Stimulated activated CD8-positive, alpha-beta memory T cell treated with anti-CD3 and anti-CD28 coated beads, Interleukin-4, amount 100 ng/mL, for 4 hours (primary cell): ENCODE measurements at regions not wholly inside any gene's neighbourhood (a gene's known extent, or its start where the extent isn't known, plus 50 kb on each side); places are given as distances from the start of the nearest gene placed in this dataset.

ENCODE experiments used
- DNase-seq, 2 donors: peaks; one replicate each; pipeline ENCODE4 v3.0.0-alpha.2; 2020; ENCODE audit warnings: low read depth in 2 of 2, low spot score in 1 of 2

DNA sequence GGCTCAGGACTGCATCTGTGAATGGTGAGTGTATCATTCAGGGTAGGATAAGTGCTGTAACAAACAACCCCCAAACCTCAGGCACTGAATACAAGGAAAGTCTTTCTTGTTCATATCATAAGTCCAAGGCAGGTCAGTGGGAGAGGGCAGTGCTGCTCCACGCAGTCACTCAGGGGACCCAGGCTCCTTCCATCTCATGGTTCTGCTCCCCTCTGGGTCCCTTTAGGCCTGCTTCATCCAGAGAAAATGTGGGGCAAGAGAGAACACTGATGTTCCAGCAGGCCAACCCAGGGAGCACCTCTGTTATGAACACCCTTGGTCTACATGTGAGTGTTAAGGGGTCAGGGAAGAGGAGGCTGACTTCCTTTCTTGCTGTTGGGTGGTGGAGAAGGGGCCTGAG lies 187.8 kb downstream of the CHST1 start:
- DNase-seq: no peak

DNA sequence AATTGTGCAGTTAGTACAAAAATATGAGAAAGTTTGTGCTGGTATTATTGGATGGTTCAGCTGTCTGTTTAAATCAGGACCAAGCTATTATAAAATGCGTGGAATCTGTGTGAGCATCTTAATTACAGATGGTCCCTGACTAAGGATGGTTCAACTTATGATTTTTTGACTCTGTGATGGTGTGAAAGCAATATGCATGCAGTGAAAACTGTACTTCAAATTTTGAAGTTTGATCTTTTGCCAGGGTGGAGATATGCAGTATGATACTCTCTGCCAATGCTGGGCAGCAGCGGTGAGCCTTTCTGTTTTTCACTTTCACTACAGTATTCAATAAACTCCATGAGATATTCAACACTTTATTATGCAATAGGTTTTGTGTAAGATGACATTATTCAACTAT lies 189.3 kb downstream of the CHST1 start:
- DNase-seq: no peak

DNA sequence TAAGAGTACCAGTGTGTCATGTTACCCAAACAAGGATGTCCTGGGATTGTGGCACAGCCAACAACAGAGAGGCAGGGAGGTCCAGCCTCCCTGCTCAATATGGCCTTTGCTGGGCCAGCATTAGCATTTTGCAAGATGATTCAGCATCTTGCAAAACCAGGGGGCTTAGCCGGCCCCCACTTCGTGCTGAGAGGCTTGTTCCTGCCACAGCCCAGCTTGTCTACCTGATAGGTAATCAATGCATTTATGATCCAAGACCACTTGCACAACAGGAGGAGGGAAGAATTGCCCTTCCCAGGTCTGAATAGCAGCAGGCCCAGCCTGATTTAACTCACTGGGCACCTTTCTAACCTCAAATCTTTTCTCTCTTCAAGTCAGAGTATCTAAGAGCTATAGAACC lies 189.0 kb upstream of the SYT13 start:
- no peak for DNase-seq

DNA sequence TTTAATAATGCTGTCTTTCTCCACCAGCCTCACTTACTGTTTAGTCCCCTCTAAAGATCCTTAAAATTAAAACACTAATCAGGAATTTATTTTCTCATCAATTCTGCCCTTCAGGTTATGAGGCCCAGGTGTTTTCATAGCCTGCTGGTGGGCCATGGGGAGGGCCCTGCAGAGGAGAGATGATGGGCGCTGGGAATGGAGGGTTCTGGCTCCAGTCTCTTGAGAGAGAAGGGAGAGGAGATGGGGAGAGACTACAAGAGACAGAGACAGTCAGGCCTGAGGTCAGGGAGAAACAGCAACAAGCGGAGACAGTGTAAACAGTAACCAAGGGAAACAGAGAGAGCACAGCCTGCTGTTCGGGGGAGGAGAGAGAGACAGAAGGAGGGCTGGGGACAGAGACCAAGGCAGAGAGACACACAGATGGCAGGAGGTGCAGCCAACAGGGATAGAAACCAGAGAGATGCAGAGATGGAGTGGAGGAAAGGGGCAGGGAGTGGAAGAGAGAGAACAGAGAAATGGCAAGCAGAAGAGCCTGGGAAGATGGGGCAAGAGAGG lies 187.3 kb upstream of the SYT13 start:
- DNase-seq: no peak

DNA sequence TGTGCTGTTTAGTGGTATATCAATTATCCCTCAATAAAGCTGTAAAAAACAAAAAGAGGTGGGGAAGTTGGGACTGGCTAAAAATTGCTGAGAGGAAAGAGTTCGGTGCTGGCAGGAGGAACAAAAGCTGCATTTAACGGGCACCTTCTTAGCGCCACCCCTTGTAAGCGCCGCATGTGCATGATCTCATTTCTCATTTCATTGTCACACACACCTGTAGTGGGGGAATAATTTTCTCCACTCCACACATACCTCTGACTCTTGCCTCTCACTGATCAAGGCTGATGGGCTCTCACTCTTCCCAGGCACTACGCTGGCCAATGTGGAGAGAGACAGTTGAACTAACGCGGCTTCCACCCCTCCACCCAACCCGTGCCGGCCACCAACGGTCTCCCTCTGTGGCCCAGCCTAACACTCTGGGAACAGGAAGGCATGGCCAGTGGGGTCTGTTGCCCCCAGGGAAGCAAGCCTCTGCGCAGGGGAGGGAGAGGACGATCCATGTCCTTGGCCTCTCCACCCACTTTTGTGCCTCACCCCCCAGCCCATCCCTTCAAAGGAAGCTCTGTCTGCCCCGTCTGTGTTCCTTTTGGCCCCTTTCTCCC lies 186.7 kb upstream of the SYT13 start:
- DNase-seq: no peak

DNA sequence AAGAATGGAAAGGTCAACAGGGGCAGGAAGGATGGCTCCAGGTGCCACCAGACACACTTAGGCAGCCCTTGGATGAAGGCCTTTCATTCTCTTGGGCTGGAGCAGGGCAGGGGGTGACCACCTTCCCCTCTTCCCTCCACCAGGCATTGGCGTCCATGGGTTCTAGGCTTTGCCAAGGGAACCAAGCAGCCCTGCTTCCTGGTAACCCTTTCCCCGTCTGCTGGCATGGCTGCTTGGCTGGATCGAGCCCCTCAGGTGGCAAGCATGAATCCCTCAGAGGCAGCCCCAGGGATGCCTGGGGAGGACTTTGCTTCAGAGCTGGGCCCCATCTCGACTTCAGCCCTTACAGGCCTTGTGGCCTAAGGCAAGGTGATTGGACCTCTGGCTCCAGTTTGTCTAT lies 185.1 kb upstream of the SYT13 start:
- no peak for DNase-seq

DNA sequence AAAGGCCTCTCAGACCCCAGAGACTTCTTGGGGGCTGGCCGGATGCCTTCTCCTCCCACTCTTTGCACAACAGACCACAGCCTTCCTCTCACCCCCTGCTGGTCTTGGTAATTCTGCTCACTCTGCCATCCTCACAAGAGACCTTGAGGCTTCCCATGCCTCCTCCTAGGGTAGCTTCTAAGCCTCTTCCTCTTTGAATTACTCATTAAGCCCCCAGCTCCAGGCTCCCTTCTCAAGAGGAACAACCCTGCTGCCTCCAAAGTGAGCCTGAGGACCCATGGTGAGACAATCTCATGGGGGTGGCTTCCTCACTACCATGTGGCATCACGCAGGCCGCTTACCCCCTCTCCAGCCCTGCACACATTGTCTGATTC lies 184.6 kb upstream of the SYT13 start:
- no peak for DNase-seq

DNA sequence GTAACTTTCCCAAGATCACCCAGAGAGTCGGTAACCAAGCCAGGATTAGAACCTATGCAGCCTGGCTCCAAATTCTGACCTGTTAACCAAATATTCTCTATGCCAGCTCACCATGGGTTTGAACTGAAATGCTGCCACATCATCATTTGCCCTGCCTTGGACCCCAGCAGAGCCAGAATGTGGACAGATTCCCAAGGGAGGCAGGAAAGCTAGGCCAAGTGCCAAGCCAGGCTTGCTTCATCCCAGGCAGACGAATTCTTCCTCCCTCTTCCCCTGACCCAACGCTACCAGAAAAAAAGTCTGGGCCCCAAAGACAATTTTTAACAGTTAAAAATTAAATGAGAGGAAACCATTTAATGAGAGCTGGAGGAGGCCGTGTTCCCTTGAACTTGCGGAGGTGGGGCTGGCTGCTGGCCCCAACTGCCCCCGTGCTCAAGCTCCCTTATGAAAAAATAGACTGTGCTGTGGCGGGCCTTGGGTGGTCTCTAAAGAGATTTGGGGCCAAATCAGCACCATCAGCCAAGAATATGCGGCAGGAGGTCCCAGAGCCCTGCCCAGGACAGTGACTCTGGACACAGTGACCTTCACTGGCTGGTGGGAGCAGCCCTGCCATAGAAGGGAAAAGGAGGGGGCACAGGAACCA lies 184.1 kb upstream of the SYT13 start:
- DNase-seq: no peak

DNA sequence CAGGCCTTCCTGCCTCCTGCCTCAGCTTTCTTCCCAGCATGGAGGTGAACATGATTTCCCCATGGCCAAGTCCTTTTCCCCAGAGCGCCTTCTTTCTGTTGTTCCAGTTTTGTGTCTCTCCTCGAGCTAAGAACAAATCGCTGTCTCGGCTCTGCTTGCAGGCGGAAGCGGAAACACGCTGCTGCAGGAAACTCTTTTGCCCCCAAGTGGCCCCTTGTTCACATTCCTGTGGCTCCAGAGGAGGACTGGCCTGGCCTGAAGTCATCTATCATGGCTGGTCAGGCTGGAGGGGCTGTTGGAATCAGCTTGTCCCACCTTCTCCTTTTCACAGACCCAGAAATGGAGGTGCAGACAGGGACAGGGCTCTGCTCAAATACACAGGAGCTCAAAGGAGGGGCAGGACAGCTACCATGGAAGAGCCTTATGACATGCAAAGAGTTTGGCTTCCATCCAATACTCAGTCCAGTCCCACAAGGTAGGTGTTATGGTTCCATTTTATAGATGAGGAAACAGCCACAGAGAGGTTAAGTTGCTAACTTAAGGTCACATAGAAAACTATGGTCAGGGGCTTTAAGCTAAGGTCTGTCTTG lies 182.2 kb upstream of the SYT13 start:
- DNase-seq: no peak

DNA sequence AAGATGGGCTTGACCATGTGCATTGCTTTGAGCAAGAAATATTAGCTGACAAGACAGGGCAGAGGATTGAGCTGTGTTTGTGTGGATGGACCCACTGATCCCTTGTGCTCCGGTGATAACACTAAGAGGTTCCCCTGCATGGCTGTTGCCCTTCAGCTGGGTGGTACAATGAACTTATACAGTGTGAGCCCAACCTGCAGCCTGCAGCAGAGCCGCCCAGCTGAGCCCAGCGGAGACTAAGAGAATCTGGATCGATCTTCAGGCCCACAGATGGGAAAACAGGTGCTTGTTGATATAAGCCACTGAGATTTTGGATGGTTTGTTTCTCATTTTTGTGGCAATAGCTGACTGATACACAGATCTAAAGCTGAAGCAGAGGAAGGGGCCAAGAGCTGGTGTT lies 177.4 kb upstream of the SYT13 start:
- DNase-seq: no peak

DNA sequence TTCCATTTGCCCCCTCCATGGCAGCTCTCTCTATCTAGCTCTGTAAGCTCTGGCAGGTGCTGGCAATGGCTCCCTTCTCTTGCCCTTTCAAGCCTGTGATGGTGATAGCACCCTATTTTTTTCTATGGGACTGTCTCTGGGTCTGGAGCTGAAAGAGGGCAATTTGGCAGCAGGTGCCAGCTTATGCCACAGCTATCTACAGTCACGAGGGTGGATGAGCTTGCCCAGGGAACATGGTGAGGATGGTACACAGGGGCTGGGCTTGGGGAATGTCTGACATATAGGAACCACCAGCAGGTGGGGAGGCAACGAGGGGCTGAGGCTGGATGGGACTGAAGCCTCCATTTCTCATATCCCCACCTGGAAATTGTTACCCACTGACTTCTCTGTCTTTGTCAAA lies 175.4 kb upstream of the SYT13 start:
- DNase-seq: no peak

DNA sequence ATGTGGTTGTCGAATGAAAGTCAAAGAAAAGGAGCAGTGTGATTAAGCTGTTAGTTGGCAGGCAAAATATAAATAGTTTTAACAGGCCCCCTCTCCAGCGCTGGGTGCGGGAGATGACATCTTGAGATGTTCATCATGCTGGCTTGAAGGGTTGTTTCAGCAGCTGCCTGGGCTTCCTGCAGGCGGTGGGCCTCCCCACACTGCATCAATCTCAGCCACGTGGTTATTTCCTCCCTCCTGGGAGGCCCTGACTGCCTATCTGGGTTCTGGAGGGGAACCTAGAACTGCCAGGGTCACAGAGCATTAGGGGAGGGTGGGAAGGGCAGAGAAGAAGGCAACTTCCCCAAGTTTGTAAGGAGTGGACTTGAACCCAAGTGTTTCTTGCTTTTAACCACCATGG lies 173.3 kb upstream of the SYT13 start:
- no peak for DNase-seq

DNA sequence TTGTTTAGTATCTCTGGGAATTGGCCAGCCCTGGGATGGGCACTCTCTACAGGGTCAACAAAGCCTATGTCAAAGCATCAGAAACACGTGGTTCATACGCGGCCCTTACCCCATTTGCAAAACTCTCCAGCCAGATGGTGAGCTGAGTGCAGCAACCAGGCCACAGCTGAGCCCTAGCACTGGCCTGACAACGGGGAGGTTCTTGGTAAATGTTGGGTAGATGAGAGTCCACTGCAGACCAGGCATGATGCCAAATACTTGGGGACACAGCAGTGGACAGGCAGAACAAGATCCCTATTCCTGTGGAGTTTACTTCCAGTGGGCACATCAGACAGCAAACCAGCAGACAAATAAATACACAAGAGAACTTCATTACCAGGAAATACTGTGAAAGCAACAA lies 172.1 kb upstream of the SYT13 start:
- no peak for DNase-seq

DNA sequence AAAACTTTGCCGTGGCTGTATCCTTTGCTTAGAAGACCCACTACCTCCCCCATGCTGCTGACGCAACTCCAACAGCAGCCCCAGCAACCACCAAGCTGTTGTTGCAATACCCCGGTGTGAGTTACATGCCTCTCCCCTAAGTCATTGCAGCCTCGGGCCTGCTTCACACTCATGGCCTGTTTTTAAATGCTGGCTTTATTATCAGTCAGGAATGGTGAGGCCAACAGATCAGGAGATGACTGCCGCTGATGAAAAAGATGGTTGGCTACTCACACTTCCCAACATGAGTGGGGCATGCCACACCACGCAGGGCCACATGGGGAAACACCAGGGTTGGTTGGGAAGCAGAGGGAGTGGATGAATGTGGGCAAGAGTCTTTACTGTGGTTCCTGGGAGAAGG lies 171.5 kb upstream of the SYT13 start:
- no peak for DNase-seq

DNA sequence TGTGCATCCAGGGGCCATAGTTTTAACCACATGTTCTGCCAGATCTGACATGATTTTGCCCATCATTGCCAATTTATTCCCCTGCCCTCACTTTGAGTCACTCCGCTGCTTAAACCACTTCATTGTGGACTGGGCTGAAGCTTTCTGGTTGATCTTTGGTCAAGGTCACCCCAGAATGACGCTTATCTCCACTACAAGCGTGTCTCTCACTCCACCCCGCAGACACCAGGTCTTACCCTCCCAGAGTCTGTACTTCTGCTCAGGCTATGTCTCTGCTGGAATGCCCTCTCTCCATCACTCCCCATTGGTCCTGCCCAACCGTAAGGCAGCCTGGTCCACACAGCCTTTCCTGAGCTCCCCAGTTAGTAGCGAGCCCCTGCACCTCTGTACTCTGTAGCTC lies 170.5 kb upstream of the SYT13 start:
- no peak for DNase-seq

DNA sequence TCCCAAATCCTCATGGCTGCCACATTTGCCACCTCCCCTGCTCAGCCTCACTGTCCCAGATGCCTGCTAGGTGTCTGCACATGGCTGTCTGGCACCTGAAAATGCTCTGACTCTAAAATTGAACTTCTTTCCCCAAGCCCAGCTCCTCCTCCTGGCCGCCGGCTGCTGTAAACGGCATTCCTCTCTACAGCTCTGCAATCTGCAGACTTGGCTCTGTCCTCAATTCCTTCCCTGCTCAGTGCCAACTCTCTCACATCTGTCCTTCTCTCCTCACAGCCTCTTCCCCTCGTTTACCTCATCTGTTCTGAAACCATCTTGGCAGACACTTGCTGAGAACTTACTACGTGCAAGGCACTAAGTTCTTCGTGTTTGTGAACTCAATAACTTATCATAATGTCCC lies 169.4 kb upstream of the SYT13 start:
- DNase-seq: no peak

DNA sequence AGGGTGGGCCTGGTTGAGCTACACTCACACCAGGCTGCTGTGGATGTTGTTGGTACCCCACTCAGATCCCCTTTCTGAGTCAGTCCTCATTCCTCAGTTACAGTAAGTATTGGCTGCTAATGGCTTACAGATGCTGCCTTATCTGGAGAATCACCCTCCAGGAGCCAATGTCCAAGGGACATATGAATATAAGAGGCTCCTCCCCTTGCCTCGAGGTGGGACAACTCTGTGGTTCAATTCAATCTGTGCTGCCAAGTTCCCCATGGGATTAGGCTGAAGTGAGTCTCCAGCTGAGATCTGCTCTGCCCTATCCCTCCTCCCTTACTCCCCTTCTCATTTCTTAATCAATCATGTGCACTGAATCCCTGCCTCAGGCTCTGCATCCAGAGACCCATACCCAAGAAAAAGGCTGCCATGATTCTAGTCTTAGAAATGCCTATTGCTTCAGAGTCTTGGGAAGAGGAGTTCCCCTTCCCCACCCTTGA lies 168.8 kb upstream of the SYT13 start:
- no peak for DNase-seq

DNA sequence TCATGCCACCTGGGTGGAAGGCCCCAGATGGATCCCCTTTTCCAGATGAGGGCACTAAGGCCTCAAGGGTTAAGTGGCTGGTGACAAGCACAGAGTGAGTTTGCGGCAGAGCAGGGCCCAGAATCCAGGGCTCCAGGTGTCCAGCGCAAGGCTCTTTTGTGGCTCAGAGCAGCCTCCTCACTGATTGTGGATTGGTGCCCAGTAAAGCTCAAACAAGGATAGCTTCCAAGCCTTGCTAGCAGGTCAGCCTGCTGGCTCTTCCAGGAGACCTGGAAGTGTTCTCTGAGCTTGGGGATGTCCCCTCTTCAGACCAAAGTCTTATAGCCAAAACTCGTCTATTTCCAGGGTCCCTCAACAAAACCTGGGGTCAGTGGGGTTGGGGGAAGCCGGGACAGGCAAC lies 167.6 kb upstream of the SYT13 start:
- DNase-seq: no peak

DNA sequence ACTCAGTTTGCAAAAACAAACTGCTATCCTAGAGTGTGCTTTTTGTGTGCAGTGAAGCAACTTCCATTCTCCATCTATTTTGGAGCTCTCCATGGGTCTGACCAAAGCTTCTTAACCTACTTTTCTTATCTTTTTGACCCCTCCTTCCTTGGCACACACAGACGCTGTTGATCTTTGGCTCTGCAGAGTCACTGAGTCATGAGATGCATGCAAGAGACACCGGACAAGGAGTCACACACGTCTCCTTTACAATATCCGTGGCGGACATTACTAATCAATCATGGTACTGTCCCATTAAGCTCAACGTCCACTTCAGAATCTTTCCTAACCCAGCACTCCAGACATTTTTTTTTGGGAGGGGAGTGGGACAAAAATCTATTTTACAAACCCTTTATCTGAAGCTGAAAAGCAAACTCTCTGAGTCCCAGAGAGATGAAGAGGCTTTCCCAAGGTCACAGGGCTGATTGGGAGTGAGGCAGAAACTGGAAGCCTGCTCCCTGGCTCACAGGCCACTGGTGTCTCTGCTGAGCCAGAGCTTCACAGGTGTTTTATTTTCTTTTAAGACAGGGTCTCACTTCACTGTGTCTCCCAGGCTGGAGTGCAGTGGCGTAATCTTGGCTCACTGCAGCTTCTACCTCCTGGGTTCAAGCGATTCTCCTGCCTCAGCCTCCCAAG lies 165.8 kb upstream of the SYT13 start:
- no peak for DNase-seq

DNA sequence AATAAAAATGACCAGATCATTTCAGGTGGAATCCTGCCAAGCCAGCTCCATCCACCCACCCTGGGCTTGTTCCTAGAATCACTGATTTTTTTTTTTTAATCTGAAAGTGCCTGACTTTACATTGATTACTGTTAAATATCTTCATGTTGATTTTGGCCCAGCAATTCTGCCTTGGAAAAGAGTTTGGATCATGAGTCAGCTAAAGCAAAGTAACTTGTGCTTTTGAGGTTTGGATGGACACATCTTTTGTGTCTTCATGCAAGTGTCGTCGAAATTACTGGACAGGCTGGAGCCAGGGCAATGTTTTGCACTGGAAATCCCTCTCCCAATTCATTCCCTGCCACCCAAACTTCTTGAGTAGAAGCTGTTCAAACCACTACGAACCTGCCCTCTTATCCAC lies 164.0 kb upstream of the SYT13 start:
- DNase-seq: no peak

DNA sequence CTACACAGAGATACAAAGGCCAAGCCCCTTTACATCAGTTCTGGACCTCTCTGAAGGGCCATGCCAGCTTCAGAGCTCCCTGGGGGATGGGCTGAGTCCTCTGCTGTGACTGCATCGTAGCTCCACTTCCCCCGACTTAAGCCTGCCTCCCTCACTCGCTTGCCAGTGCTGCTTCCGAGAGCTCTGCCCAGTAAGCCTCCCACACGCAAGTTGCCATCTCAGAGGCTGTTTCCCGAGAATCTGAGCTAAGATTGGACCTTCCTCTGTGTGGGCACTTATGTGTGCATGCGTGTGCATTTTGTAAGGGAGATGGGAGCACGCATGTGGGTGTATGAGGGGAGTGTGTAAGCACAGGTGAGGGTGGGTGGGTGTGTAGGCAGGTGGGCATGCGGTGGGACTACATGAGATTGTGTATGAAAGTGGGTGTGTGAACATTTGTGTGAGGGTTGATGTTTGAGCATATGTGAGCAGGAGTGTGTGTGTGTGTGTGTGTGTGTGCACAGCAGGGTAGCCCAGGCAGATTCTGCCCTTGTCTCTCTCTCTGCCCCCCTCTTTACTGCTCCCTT lies 163.0 kb upstream of the SYT13 start:
- DNase-seq: no peak

DNA sequence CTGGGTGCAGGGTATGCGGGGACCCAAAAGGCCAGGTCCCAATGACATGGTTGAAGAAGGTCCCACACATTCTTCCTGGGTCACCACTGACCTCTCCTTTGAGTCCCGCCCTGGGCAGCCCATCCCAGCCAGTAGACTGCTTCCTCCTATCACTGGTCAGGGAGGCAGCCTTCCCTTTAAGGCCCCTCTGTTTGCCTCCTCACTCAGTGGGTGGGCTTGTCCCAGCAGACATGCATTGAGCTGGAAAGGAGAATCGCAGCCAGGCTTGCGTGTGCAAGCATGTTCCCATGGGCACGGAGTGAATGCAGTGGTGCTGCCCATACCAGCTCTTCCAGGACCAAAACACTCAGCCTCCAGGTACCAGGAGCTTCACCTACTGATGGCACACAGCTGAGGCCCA lies 162.4 kb upstream of the SYT13 start:
- no peak for DNase-seq
